ENCODE measurements at regions not wholly inside any gene's neighbourhood (a gene's known extent, or its start where the extent isn't known, plus 50 kb on each side); places are given as distances from the start of the nearest gene placed in this dataset.

GRCh38 chr4:119873132-119873531, 193.5 kb downstream of the MAD2L1 start:
- TF ChIP-seq ARID3A (IDR thresholded peaks at IDR 0.05; ENCODE audit: borderline replicate concordance, low read depth, low read length) = no peak
- TF ChIP-seq STAT6 (CRISPR knock-in tag; IDR thresholded peaks at IDR 0.05) = no peak
- TF ChIP-seq ZNF239 (CRISPR knock-in tag; IDR thresholded peaks at IDR 0.05) = no peak
- TF ChIP-seq SPI1 (IDR thresholded peaks at IDR 0.05; ENCODE audit: borderline replicate concordance, low read depth, low read length) = no peak
- TF ChIP-seq CTCF (IDR thresholded peaks at IDR 0.05 in 2 of 3, conservative IDR thresholded peaks at IDR 0.05 in 1 of 3; ENCODE audit: insufficient read depth in 2 of 3, low read depth in 1 of 3, low read length in 3 of 3) = no peak
- TF ChIP-seq ZNF224 (CRISPR knock-in tag; IDR thresholded peaks at IDR 0.05) = no peak
- TF ChIP-seq POLR2AphosphoS5 (IDR thresholded peaks at IDR 0.05; ENCODE audit: control insufficient read depth, insufficient read depth, low read depth, low read length) = no peak
- no peak for TF ChIP-seq ELF4 (CRISPR knock-in tag; IDR thresholded peaks at IDR 0.05)
- TF ChIP-seq, protein P1, sequence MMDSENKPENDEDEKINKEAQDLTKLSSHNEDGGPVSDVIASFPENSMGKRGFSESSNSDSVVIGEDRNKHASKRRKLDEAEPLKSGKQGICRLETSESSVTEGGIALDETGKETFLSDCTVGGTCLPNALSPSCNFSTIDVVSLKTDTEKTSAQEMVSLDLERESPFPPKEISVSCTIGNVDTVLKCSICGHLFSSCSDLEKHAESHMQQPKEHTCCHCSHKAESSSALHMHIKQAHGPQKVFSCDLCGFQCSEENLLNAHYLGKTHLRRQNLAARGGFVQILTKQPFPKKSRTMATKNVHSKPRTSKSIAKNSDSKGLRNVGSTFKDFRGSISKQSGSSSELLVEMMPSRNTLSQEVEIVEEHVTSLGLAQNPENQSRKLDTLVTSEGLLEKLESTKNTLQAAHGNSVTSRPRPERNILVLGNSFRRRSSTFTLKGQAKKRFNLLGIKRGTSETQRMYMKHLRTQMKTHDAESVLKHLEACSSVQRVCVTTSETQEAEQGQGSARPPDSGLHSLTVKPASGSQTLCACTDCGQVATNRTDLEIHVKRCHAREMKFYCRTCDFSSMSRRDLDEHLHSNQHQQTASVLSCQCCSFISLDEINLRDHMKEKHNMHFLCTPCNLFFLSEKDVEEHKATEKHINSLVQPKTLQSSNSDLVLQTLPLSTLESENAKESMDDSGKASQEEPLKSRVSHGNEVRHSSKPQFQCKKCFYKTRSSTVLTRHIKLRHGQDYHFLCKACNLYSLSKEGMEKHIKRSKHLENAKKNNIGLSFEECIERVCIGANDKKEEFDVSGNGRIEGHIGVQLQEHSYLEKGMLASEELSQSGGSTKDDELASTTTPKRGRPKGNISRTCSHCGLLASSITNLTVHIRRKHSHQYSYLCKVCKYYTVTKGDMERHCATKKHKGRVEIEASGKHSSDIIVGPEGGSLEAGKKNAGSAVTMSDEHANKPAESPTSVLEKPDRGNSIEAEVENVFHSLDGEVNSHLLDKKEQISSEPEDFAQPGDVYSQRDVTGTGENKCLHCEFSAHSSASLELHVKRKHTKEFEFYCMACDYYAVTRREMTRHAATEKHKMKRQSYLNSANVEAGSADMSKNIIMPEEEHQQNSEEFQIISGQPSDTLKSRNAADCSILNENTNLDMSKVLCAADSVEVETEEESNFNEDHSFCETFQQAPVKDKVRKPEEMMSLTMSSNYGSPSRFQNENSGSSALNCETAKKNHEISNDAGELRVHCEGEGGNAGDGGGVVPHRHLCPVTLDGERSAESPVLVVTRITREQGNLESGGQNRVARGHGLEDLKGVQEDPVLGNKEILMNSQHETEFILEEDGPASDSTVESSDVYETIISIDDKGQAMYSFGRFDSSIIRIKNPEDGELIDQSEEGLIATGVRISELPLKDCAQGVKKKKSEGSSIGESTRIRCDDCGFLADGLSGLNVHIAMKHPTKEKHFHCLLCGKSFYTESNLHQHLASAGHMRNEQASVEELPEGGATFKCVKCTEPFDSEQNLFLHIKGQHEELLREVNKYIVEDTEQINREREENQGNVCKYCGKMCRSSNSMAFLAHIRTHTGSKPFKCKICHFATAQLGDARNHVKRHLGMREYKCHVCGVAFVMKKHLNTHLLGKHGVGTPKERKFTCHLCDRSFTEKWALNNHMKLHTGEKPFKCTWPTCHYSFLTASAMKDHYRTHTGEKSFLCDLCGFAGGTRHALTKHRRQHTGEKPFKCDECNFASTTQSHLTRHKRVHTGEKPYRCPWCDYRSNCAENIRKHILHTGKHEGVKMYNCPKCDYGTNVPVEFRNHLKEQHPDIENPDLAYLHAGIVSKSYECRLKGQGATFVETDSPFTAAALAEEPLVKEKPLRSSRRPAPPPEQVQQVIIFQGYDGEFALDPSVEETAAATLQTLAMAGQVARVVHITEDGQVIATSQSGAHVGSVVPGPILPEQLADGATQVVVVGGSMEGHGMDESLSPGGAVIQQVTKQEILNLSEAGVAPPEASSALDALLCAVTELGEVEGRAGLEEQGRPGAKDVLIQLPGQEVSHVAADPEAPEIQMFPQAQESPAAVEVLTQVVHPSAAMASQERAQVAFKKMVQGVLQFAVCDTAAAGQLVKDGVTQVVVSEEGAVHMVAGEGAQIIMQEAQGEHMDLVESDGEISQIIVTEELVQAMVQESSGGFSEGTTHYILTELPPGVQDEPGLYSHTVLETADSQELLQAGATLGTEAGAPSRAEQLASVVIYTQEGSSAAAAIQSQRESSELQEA (IDR thresholded peaks at IDR 0.05; ENCODE audit: low read depth) = no peak
- no peak for TF ChIP-seq ZFX (CRISPR knock-in tag; IDR thresholded peaks at IDR 0.05)
- TF ChIP-seq, protein P2, sequence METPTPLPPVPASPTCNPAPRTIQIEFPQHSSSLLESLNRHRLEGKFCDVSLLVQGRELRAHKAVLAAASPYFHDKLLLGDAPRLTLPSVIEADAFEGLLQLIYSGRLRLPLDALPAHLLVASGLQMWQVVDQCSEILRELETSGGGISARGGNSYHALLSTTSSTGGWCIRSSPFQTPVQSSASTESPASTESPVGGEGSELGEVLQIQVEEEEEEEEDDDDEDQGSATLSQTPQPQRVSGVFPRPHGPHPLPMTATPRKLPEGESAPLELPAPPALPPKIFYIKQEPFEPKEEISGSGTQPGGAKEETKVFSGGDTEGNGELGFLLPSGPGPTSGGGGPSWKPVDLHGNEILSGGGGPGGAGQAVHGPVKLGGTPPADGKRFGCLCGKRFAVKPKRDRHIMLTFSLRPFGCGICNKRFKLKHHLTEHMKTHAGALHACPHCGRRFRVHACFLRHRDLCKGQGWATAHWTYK (CRISPR knock-in tag; IDR thresholded peaks at IDR 0.05) = no peak
- no peak for TF ChIP-seq ZNF133 (CRISPR knock-in tag; IDR thresholded peaks at IDR 0.05)

Data from K562 (cell line).